ENCODE measurements at regions not wholly inside any gene's neighbourhood (a gene's known extent, or its start where the extent isn't known, plus 50 kb on each side); places are given as distances from the start of the nearest gene placed in this dataset.

- DNase-seq, result no peak
These were observed 306.5 kb upstream of the PCDH20 start for GRCh38 chr13:61722119-61722518.

DNA sequence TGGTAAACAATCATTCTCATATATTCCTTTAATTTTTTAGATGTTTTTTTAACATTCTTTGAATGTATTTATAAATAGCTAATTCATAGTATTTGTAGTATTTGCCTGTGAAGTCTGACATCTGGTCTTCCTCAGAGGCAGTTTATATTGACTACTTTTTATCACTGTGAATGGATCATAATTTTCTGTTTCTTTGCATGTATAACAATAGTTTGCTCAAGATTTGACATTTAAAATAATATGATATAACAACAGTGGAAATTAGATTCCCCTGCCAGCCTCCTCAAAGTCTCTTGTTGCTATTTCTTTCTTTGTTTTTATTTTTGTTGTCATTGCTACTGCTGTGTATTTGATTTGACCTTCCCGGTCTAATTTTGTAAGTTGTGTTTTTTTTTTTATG, 297.0 kb upstream of the PCDH20 start:
- no peak for DNase-seq

GRCh38 chr13:61709258-61709657, 293.6 kb upstream of the PCDH20 start:
- no peak for DNase-seq

DNA sequence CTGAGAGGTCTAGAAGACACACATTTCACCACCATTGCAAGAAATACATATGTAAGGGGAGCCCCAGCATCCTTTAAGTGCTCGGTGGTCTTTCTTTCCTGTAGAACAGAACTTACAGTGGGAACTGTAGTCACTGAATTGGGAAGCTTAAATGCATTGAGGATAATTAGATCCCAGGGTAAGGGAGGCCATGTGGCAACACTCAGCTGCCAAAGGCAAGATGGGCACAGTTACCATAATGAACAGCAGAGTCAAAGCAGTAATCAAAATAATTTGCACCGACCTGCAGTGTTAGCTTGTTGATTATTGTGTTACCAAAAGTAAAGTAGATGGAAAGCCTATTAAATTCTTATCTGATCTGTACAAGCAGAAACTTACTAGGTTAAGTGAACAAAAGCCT, 291.2 kb upstream of the PCDH20 start:
- DNase-seq, result no peak

GRCh38 chr13:61700620-61701019, 285.0 kb upstream of the PCDH20 start:
- no peak for DNase-seq

- DNase-seq, result no peak
These were observed 284.5 kb upstream of the PCDH20 start for GRCh38 chr13:61700181-61700580.

DNA sequence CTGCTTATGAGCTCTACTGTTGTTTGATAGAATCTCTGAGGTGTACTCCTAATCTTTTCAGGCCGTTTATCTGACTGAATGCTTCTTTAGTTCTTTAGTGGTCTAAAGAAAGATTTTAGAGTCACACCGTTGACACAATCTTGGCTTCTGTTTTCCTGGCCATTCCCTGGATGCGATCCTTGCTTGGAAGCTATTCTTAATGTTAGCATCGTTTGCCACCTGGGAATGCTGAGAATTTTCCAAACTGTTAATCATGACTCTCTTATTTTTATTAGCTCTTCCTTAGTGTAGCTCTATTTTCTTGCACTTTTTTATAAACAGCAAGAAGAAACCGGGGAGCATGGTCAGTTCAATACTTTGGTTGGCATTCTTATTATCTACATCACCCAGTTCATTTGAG, 281.0 kb upstream of the PCDH20 start:
- DNase-seq, result no peak

- no peak for DNase-seq
These were observed 279.5 kb upstream of the PCDH20 start for GRCh38 chr13:61695147-61695546.

GRCh38 chr13:61692691-61693090, 277.0 kb upstream of the PCDH20 start:
- DNase-seq, result no peak

GRCh38 chr13:61685682-61686012, 270.0 kb upstream of the PCDH20 start:
- DNase-seq, result no peak

- DNase-seq, result no peak
These were observed 269.5 kb upstream of the PCDH20 start for GRCh38 chr13:61684976-61685681.

DNA sequence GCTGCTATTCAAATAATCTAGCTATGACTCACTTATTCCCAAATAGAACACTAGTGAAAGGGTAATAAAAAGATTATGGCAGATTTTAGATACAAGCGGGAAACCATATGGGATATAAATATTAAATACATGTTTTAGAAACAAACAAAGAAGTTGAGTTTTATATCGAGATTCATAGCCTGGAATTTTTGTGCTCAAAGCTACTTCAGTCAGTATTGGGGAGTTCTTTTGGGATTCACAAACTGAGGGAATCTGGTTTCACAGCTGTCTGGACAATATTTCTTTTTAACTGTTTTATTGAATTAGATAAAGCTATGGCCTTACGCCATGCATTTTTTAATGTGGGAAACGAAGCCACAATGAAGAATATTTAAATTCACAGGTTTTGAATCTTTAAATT, 257.1 kb upstream of the PCDH20 start:
- DNase-seq, result no peak

- DNase-seq, result no peak
These were observed 254.9 kb upstream of the PCDH20 start for GRCh38 chr13:61670384-61671161.

GRCh38 chr13:61664801-61665705, 249.4 kb upstream of the PCDH20 start:
- DNase-seq, result no peak

GRCh38 chr13:61654481-61654880, 238.8 kb upstream of the PCDH20 start:
- no peak for DNase-seq

DNA sequence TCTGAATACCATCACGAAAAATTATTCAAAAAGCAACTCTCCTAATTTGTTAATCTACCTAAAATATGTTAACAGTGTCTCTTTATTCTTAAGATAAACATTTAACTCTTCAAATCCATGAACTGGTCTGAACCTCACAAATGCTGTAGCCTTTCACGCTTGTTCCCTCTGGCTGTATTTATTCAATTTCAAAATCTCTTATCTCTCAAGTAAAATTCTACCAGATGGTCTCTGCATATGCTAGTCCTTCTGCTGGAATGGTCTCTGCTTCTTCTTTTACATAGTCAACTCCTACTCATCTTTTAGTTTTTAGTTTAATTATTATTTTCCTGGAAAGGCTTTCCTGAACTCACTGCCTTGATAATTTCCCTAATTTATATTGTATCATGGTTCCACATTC, 232.9 kb upstream of the PCDH20 start:
- no peak for DNase-seq

DNA sequence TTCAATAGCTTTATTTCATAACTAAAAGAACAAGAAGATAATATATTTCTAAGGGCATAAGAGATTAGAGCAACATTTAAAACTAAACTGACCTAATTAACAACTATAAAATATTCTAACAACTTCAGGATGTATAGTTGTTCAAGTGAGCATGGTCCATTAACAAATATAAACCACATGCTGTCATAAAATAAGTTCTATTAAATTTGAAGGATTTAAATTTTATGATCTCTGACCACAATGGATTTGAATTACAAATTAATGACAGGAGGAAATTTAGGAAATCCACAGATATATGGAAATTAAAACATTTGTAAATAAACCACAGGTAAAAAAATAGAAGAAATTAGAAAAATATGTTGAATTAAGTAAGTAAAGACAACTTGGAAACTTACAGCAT, 196.5 kb upstream of the PCDH20 start:
- DNase-seq, result no peak

DNA sequence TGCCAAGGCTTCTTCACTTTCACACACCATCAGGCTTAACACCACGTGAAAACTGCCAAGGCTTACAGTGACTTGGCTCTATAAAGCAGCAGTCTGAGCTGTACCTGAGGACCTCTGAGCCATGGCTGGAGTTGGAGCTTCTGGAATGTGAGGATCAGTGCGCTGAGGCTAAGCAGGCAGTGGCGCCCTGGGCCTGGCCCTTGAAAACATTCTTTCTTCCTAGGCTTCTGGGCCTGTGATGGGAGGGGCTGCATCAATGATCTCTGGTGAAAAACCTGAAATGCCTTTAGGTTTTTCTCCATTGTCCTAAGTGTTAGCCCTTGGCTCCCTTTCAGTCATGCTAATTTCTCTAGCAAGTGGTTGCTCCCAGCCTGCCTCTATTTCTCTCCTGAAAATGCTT, 192.5 kb upstream of the PCDH20 start:
- no peak for DNase-seq

DNA sequence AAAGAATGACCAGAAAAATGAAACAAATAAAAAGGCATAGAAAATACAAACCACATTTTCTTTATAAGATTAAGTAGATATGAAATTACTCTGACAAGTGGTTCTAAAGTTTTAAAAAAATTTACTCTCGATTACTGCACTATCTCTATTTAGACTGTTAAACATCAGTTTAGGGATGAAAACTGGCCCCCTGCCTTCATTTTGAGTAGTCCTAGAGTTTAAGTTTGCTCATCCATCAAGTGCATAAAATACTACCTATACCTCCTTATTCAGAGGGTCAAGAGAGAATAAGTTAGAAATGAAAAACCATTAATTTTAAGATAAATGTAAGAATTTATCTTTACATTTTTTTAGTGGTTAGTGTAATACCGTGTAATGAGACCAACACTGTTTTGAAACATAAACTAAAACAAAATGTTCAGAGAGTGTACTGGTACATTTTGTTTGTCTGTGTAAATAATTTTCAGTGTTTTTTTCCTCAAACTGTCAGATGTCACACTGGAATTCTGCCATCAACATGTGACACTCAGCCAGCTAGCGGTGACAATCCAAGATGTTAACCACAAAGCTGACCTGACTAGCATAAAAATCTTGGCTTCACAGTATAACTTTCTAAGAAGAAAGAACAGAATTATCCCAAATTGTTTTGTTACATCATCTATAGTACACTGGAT, 184.8 kb upstream of the PCDH20 start:
- no peak for DNase-seq

- DNase-seq, result no peak
These were observed 176.8 kb upstream of the PCDH20 start for GRCh38 chr13:61592489-61592888.

- no peak for DNase-seq
These were observed 160.3 kb upstream of the PCDH20 start for GRCh38 chr13:61575973-61576372.

GRCh38 chr13:61563645-61564044, 148.0 kb upstream of the PCDH20 start:
- DNase-seq, result no peak

DNA sequence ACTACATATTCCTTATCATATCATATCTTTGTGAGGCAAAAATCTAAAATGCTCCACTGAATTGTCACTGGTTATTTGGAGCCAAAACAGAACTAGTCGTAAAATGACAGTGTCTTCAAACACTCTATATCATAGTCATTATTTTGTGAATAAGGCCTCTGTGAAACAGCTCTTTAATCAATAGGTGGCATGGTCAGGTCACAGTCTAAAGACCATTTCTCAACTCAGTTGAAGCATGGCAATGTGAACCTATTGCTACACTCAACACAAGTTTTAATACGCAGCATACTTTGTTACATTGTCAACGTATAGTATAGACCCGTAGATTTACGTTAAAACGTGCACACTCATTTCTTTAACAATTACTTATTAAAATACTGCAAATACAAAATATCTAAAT, 131.3 kb upstream of the PCDH20 start:
- DNase-seq, result no peak
